Thoracic aorta (tissue), 2 donors: ENCODE measurements at regions not wholly inside any gene's neighbourhood (a gene's known extent, or its start where the extent isn't known, plus 50 kb on each side); places are given as distances from the start of the nearest gene placed in this dataset.

Source experiments
- ATAC-seq: fragments of 150-250 bp; one replicate; pipeline ENCODE4 v1.8.0; 2017; ENCODE audit warnings: low read depth; ENCODE audit not compliant: insufficient number of reproducible peaks, low FRiP score
- DNase-seq: peaks from one replicate; pipeline ENCODE4 v3.0.0-alpha.2; 2020; ENCODE audit warnings: low spot score
- H3K27ac ChIP-seq, 2 donors: fragments of 200-600 bp; sonication (generic); 1 replicate in 1 of 2; 2 replicates in 1 of 2; pipeline ENCODE4 v1.5.1; 2016; ENCODE audit warnings: mild to moderate bottlenecking in 2 of 2, moderate library complexity in 2 of 2
- H3K27me3 ChIP-seq: fragments of 200-600 bp; sonication (generic); replicated peaks from 2 replicates; pipeline ENCODE4 v1.6.0; 2016; ENCODE audit warnings: mild to moderate bottlenecking; ENCODE audit not compliant: insufficient read depth
- H3K36me3 ChIP-seq: fragments of 200-600 bp; sonication (generic); one replicate; pipeline ENCODE4 v1.5.1; 2016
- H3K4me1 ChIP-seq, 2 donors: fragments of 200-600 bp; sonication (generic); 1 replicate in 1 of 2; 2 replicates in 1 of 2; pipeline versions ENCODE4 v1.5.1 to v1.6.0; 2016; ENCODE audit warnings: low read depth in 2 of 2, mild to moderate bottlenecking in 1 of 2; ENCODE audit not compliant: control insufficient read depth in 1 of 2
- H3K4me3 ChIP-seq: fragments of 200-600 bp; sonication (generic); 2 replicates; pipeline ENCODE4 v1.5.1; 2016; ENCODE audit warnings: mild to moderate bottlenecking
- H3K9me3 ChIP-seq: fragments of 200-600 bp; sonication (generic); 2 replicates; pipeline ENCODE4 v1.5.1; 2016
- TF ChIP-seq, protein P1 (sequence below): fragments of 200-600 bp; sonication (generic); IDR thresholded peaks from one replicate; pipeline ENCODE4 v1.5.1; 2019; ENCODE audit warnings: antibody characterized with exemption

DNA sequence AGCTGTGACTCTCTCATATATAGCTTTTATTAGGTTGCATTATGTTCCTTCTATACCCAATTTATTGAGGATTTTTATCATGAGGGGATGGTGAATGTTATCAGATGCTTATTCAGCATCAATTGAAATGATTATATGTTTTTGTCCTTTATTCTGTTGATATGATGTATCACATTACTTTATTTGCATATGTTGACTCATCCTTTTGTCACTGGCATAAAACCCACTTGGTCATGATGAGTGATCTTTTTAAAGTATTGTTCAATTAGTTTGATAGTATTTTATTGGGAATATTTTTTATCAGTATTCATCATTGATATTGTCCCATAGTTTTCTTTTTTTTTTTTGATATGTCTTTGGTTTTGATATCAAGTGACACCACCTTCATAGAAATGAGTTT, 529.9 kb downstream of the MMUT start:
- Histone ChIP-seq H3K9me3 (no peaks in the 10 kb centered on the region), H3K4me3 (no peak overlapping the region), H3K4me1 (no peaks in the 10 kb centered on the region), H3K36me3 (no peaks in the 10 kb centered on the region), H3K27me3 (no peaks in the 10 kb centered on the region), H3K27ac (no peak overlapping the region)
- TF ChIP-seq, protein P1, sequence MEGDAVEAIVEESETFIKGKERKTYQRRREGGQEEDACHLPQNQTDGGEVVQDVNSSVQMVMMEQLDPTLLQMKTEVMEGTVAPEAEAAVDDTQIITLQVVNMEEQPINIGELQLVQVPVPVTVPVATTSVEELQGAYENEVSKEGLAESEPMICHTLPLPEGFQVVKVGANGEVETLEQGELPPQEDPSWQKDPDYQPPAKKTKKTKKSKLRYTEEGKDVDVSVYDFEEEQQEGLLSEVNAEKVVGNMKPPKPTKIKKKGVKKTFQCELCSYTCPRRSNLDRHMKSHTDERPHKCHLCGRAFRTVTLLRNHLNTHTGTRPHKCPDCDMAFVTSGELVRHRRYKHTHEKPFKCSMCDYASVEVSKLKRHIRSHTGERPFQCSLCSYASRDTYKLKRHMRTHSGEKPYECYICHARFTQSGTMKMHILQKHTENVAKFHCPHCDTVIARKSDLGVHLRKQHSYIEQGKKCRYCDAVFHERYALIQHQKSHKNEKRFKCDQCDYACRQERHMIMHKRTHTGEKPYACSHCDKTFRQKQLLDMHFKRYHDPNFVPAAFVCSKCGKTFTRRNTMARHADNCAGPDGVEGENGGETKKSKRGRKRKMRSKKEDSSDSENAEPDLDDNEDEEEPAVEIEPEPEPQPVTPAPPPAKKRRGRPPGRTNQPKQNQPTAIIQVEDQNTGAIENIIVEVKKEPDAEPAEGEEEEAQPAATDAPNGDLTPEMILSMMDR: no peak
- no peak for DNase-seq
- ATAC-seq: no peak

DNA sequence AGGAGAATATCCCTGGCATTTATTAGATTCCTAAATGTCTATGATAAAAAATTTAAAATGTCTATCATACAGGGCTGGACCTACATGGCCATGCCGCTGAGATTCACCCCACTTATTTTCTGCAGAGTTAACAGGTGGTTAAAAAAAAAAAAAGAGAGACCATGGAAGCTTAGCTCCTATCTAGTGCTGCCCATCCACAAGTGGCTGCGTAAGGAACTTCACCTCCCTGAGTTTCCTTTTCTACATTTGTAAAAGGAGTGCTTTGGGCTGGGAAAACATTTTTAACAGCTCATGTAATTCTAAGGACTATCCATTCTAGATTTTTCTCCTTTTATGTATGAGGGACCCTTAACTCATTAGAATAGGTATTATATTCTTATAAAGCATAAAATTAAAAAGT, 534.1 kb downstream of the MMUT start:
- Histone ChIP-seq H3K4me3 (no peak overlapping the region), H3K4me1 (no peaks in the 10 kb centered on the region), H3K36me3 (no peaks in the 10 kb centered on the region), H3K27ac (no peak overlapping the region), H3K27me3 (no peaks in the 10 kb centered on the region), H3K9me3 (no peaks in the 10 kb centered on the region)
- ATAC-seq (no peak), DNase-seq (no peak)
- TF ChIP-seq, protein P1: no peak

DNA sequence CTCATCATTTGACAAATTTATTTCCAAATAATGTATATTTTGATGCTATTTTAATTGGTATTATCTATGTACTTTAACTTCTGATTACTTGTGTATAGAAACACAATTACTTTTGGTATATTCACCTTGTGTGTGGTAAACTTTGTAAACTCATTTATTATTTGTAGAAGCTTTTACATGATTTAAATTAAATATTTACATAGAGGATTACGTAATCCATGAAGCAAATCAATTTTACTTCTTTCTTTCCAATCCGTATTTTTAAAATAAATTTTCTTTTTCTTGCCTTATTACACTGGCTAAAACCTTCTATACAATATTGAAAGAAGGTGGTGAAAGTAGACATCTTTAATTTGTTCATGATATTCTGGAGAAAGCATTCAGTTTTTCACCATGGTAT, 540.2 kb downstream of the MMUT start:
- Histone ChIP-seq H3K36me3 (no peaks in the 10 kb centered on the region), H3K4me1 (no peaks in the 10 kb centered on the region), H3K4me3 (no peak overlapping the region), H3K27ac (no peak overlapping the region), H3K9me3 (no peaks in the 10 kb centered on the region), H3K27me3 (no peaks in the 10 kb centered on the region)
- no peak for DNase-seq
- ATAC-seq: no peak
- TF ChIP-seq, protein P1: no peak

DNA sequence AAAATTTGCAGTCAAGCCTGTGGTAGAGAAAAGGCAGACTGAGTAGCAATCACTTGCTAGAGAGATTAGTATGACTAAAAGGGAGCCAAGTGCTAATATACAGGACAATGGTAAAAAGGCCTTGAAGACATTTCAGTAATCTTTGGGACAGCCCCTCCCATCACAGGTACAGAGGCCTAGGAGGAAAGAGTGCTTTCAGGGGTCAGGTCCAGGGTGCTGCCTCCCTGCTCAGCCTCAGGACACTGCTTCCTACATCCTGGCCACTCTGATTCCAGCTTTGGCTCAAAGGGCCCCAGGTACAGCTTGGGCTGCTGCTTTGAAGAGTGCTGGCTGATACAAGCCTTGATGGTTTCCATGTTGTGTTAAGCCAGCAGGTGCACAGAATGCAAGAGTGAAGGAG, 543.5 kb downstream of the MMUT start:
- H3K36me3 ChIP-seq: no peaks in the 10 kb centered on the region
- no peaks in the 10 kb centered on the region for H3K27me3 ChIP-seq
- TF ChIP-seq, protein P1: no peak
- no peaks in the 10 kb centered on the region for H3K4me1 ChIP-seq
- ATAC-seq (no peak), DNase-seq (no peak)
- no peak overlapping the region for H3K4me3 ChIP-seq
- no peak overlapping the region for H3K27ac ChIP-seq
- H3K9me3 ChIP-seq: no peaks in the 10 kb centered on the region

DNA sequence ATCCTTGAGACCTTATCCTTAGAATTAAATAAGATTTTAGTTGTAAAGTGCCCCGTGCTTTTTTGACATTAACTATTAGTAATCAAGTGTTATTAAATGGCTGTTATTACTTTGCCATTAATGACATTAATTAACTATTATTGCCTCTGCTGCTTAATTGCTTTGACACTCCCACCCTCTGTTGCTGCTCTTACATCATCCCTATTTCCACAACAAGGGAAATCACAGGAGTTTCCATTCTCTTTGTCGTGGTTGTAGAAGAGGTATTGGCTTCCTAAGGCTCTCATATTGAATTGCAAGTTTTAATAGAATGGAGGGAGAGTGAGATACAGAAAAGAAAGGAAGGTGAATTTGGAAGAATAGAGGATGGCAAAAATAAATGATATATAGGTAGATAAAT, 545.8 kb downstream of the MMUT start:
- Histone ChIP-seq H3K9me3 (no peaks in the 10 kb centered on the region), H3K27ac (no peak overlapping the region), H3K4me1 (no peaks in the 10 kb centered on the region), H3K36me3 (no peaks in the 10 kb centered on the region), H3K27me3 (no peaks in the 10 kb centered on the region), H3K4me3 (no peak overlapping the region)
- TF ChIP-seq, protein P1: no peak
- DNase-seq (no peak), ATAC-seq (no peak)
